HG03439 (cell line): ENCODE measurements at regions not wholly inside any gene's neighbourhood (a gene's known extent, or its start where the extent isn't known, plus 50 kb on each side); places are given as distances from the start of the nearest gene placed in this dataset.
A peak's percentile ranks its signal among the peaks of the same experiment; 100 is the strongest.
"Not testable (repeated sequence)": the region's sequence is repeated elsewhere in the genome, so short reads cannot be mapped to it uniquely, and the experiment has no call there.

ENCODE experiments used
- ATAC-seq: cut with Tn5 transposase; IDR thresholded peaks from one replicate; pipeline ENCODE4 v1.9.1; 2021; ENCODE audit warnings: mild to moderate bottlenecking, moderate library complexity; ENCODE audit not compliant: unreplicated experiment

GRCh38 chr2:14960686-14961324 is 328.3 kb downstream of the LRATD1 start:
- no peak for ATAC-seq

- no peak for ATAC-seq
These were observed 335.2 kb downstream of the LRATD1 start for GRCh38 chr2:14967729-14968128.

GRCh38 chr2:14975381-14975780 is 342.9 kb downstream of the LRATD1 start:
- ATAC-seq, result no peak

DNA sequence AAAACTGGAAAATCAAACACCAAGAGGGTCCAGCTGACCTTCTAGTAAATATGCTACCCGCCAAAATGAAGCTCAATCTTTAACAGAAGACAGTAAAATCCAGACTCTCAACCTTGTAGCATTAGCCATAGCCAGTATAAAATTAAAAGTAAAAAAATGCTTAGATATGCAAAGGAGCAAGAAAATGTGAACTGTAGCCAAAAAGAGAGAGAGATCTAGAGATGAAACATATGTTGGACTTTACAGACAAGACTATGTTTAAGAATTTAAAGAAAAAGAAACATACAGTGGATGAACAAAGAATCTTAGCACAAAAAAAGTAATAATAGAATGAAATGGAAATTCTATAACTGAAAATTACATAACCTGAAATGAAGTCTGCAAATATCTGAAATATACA is 344.5 kb downstream of the LRATD1 start:
- no peak for ATAC-seq

DNA sequence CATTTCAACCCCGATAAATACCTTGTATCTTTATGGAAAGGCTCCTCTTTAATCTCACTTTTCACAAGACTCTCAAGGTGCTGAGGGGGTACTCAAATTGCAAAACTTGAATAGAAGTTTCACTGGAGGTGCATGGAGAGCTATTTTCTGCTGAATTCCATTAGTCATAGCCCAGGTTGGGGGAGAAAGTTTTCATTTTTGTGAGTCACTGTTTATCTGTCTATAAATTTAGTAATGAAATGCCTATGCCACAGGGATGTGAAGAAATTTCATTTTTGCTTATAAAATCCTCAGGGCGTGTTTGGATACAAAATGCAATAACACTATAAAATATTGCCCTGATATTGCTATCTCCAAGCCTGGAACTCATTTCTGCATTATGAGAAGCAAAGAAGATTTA is 346.3 kb downstream of the LRATD1 start:
- ATAC-seq, result no peak

DNA sequence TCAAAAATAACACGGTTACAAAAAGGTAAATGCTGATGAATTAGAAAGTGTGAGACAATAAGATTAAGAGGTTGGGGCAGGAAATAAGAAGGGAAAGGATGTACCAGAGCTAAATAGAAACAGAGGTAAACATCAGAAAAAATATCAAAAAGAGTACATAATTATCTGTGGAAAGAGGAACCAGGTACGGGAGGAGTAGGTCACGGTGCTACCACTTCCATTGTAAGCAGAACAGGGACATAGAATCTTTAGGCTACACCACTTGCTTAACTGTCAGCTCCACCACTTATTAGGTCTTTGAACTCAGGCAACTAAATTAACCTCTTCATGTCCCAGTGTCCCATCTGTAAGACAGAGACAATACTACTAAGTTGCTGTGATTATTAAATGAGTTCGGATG is 350.3 kb downstream of the LRATD1 start:
- ATAC-seq, result no peak

DNA sequence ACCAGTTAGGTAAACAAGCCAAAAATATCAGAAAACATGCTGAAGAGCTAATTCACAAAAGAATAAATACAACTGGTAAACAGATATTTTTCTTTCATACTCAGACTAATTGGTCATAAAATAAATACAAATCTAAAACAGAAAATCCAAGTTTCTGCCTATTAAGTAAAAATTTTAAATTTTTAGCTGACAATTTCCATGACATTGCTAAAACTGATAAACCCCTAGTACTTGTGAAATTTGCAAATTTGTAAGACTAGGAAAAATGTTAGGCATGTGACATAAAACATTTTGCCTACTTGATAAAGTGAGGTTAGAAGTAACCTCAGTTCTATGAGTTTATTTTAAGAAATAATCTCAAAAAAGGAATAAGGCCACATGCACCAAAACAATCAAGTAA is 356.1 kb downstream of the LRATD1 start:
- ATAC-seq, result no peak

DNA sequence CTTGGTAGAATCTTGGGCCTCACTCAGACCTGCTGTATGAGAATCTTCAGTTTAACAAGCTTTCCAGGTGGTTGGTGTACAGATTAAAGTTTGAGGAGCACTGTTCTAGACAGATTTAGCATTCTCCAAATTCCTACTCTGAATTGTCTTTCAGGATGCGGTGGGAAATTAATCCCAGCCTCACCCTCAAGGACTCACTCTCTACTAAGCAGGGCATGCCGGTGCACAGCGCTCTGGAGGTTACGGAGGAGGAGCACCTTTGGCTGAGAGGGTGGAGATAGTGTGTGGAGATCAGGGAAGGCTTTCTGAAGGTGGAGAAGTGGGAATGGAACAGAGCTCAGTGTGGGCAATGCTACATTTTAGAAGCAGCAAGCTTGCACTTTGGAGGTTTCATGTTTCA is 359.2 kb downstream of the LRATD1 start:
- no peak for ATAC-seq

DNA sequence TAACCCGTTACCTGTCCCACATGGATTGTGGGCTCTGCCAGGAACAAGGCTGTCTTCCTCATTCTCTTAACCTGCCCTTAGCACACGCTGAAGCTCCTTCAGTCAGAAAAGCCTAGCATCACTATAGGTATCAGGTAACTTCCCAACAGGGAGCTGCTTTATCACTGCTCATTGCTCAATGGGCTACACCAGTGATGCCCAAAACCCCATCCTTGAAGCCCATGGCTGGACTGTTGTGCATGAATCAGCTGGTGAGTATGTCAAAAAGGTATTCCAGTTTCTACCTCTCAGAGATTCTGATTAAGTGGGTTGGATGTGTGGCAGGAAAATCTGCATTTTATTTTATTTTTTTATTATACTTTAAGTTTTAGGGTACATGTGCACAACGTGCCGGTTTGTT is 362.2 kb downstream of the LRATD1 start:
- ATAC-seq, result no peak

- no peak for ATAC-seq
These were observed 364.0 kb downstream of the LRATD1 start for GRCh38 chr2:14996351-14997014.

DNA sequence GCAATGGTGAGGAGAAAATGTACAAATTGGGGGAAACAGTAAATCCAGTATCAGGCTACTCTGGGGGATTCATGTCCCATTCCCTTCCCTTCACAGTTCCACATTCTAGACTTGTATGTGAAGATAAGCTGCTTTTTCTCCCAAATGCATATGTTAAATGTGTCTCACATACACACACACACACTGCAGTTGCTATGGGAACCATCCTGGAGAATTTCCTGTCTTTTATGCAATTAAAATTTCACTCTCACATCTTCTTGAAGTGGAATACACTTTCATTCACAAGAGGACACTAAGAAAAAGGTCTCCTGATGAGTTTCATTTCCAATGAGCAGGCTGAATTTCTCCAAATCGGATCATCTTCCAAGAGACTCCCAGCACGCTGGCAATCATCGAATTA is 366.0 kb downstream of the LRATD1 start:
- no peak for ATAC-seq

GRCh38 chr2:14999114-14999661 is 366.7 kb downstream of the LRATD1 start:
- no peak for ATAC-seq

GRCh38 chr2:15002519-15002918 is 370.0 kb downstream of the LRATD1 start:
- ATAC-seq, result not testable (repeated sequence)

DNA sequence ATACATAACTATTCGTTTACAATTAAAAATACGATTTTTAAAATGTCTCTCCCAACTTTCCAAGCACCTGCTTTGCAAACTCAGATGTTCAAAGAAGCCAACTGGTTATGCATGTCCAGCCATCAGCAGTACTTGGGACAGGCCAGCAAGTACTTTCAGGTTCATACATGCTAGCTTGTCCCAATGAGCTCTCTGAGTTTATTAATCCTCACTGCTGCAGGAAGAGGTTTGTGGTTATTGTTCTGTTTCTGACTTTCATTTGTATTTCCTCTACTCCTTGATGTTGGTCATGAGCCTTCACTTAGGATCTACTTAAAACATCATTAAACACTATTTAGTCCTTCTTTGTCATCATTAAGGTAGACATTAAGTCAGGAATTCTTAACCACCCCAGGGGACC is 374.1 kb downstream of the LRATD1 start:
- no peak for ATAC-seq

DNA sequence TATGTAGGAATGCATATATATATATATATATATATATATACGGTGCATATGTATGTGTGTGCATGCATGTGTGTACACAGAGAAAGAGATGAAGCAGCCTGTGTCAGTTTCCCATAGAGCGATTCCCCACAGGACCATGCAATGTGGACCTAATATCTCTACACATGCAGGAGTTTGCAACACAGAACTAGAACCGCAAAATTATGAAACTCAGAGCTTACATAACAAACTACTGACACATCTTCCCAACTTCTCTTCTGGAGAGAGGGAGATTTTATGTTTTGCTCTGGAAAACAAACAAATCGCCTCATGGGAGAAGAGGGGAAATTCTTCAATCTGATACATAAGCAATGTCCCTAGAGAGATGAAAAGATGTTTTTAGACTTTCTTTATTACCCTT is 377.2 kb downstream of the LRATD1 start:
- no peak for ATAC-seq

DNA sequence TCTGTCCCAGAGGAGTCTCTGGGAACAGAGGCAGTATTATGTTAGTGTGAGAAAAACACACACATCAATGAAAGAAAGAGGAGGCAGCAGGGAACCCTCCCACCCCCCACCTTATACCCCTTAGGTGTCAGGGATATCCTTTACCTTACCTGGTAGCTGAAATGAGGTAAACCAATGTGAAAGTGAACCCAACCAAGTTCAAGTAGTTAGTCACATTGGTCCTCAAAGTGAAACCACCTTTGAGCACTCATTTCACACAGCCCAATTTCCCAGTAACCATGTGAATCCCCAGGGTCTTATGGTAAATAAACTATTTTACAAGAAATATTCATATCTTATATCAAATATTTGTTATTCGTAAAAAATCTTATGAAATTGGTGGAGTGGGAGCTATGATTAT is 377.8 kb downstream of the LRATD1 start:
- no peak for ATAC-seq

GRCh38 chr2:15018814-15019213 is 386.3 kb downstream of the LRATD1 start:
- ATAC-seq, result no peak

DNA sequence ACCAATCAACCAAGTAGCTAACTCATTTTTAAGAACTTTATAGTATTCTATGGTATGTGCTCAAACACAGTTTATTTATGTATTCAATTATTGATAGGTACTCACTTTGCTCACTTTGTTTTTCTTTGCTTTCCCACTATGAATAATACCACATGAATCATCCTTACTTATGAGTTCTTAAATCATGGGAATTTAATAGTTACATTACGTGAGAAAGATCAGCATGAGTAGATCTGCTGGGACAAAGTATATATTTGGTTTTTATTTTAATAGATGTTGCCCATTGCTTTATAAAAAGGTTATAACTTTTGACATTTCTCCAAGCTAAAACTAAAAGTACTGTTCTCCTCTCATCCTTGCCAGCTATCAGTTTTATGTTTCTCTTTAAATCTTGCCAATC is 390.7 kb downstream of the LRATD1 start:
- ATAC-seq, result no peak

- no peak for ATAC-seq
These were observed 395.9 kb downstream of the LRATD1 start for GRCh38 chr2:15028406-15028805.

GRCh38 chr2:15031745-15032240 is 399.3 kb downstream of the LRATD1 start:
- peak; percentile 100 for ATAC-seq

- no peak for ATAC-seq
These were observed 401.7 kb downstream of the LRATD1 start for GRCh38 chr2:15034246-15034645.

DNA sequence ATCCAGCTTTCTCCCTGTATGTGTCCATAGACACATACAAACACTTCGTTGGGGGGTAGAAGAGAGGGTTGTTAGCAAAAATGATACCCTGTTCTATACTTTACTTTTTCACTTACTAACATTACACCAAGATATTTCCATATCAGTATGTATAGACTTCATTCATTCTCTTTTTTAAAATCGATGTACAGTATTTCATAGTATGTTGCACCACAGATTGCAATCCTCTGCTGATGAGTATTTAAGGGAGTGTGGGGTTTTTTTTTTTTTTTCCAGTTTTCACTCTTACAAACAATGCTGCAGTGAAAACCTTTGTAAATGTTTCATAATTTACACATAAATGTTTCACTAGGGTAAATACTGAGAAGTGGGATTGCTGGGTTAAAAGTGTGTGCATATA is 402.3 kb downstream of the LRATD1 start:
- ATAC-seq, result no peak
